G401.6 (cell line): ENCODE measurements at regions not wholly inside any gene's neighbourhood (a gene's known extent, or its start where the extent isn't known, plus 50 kb on each side); places are given as distances from the start of the nearest gene placed in this dataset.

ENCODE experiments used
- FAIRE-seq: peaks from 2 replicates; lab custom pipeline; 2012; peaks lifted over from hg19 to GRCh38; lab: Jason Lieb, UNC

GRCh38 chr2:175560521-175561169 is 379.1 kb upstream of the ATP5MC3 start:
- FAIRE-seq = no peak

DNA sequence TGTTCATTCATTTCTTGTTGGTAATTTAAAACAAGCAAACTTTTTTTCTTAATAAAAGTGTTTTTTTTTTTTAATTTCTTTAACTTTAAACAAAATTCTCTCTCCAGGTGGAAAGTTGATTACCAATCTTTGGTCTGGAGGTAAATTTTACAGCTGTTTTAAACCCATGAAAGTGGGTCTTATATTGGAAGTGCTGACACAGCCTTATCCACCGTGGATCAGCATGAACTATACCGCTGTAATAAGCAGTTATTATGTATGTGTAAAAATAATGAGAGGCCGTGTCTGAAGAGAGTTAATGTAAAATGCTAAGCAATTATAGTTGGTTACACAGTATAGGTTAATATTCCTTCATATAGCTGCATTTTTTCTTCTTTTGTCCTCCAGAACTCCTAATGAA is 378.1 kb upstream of the ATP5MC3 start:
- no peak for FAIRE-seq

GRCh38 chr2:175557810-175558377 is 376.4 kb upstream of the ATP5MC3 start:
- no peak for FAIRE-seq

- no peak for FAIRE-seq
Observed at GRCh38 chr2:175553910-175554309, 372.4 kb upstream of the ATP5MC3 start.

GRCh38 chr2:175552902-175553301 is 371.4 kb upstream of the ATP5MC3 start:
- no peak for FAIRE-seq

- FAIRE-seq = no peak
Observed at GRCh38 chr2:175540421-175540820, 358.9 kb upstream of the ATP5MC3 start.

- FAIRE-seq = no peak
Observed at GRCh38 chr2:175539122-175539521, 357.6 kb upstream of the ATP5MC3 start.

DNA sequence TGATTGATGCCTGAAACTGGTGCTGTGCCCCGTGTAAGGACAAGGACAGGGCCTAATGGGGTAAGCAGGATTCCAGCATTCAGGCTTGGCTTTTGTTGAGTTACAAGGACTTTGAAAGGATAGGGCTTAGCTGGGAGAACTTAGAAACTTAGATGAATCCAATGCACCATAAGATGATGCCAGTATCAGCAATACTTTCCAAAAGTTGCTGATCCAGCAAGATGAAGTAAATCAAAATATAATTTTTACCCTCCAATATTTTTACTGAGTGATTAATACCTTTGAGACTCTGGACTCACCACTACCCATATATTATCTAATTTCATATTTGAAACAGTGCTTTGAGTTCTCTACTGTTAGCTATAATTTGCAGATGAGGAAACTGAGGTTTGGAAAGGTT is 354.5 kb upstream of the ATP5MC3 start:
- FAIRE-seq = no peak

GRCh38 chr2:175535631-175536030 is 354.1 kb upstream of the ATP5MC3 start:
- FAIRE-seq = no peak

DNA sequence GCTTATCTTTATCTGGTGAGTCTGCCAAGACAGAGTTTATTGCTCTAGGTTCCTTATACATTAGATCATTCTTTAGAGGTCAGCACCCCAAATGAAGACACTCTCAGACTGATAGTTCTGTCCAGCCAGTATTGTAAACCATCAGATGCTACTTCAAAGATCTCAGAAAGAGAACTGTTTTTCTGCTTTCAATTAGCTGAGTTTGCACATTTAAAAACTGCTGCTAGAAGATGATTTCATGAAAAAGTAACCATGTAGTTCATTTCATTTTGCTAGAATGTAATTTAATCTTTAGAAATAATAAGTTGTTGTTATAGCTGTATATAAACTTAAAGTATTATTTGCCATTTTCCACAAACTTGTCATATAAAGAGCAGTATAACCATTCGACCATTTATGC is 344.5 kb upstream of the ATP5MC3 start:
- FAIRE-seq = no peak

- no peak for FAIRE-seq
Observed at GRCh38 chr2:175523001-175523400, 341.5 kb upstream of the ATP5MC3 start.

- FAIRE-seq = no peak
Observed at GRCh38 chr2:175518206-175518605, 336.7 kb upstream of the ATP5MC3 start.

GRCh38 chr2:175516555-175516954 is 335.0 kb upstream of the ATP5MC3 start:
- FAIRE-seq = no peak

DNA sequence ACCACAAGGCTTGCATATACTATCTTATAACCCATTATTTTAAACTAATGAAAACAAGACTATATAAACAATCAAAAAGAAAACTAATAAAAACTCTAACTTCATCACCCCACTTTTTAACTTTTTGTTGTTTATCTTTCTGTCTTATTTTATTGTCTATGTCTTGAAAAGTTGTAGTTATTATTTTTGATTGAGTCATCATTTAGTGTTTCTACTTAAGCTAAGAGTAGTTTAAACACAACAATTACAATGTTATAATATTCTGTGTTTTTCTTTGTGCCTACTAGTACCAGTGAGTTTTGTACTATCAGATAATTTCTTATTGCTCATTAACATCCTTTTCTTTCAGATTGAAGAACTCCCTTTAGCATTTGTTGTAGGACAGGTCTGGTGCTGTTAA is 318.7 kb upstream of the ATP5MC3 start:
- no peak for FAIRE-seq

DNA sequence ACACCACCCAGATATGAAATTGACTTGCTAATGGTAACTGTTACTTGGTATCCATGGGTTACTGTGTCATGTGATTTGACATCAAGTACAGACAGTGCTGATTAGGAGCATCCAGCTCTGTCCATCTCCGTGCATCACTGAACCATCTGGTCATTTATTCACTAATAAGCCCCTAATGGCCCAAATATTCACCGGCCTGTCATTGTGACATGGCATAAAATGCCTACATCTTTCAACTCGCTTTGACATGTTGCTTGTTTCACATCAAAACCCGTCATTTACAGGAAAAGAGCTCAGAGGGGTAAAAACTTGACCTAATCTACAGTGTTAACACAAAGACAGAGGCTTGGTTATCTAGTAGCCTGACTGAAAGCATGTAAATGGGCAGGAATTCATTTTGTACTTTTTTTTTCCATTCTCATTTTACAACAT is 308.9 kb upstream of the ATP5MC3 start:
- no peak for FAIRE-seq

- FAIRE-seq = no peak
Observed at GRCh38 chr2:175478096-175478768, 296.7 kb upstream of the ATP5MC3 start.

GRCh38 chr2:175476948-175477347 is 295.4 kb upstream of the ATP5MC3 start:
- no peak for FAIRE-seq

DNA sequence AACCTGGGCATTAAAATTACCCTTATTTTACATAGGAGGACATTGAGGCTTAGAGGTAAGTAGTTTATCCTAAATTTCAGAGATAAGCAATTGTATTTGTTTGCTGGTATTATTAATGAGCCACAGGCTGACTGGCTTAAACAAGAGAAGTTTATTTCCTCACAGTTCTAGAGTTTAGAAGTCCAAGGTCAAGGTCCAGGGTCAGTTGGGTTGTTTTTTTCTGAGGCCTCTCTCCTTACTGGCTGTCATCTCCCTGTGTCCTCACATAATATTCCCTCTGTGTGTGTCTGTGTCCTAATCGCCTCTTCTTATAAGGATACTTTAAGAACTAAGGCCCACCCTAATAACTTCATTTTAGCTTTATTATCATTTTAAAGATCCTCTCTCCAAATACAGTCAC is 294.9 kb upstream of the ATP5MC3 start:
- no peak for FAIRE-seq

GRCh38 chr2:175475130-175475529 is 293.6 kb upstream of the ATP5MC3 start:
- FAIRE-seq = no peak

GRCh38 chr2:175468431-175469098 is 287.1 kb upstream of the ATP5MC3 start:
- no peak for FAIRE-seq

DNA sequence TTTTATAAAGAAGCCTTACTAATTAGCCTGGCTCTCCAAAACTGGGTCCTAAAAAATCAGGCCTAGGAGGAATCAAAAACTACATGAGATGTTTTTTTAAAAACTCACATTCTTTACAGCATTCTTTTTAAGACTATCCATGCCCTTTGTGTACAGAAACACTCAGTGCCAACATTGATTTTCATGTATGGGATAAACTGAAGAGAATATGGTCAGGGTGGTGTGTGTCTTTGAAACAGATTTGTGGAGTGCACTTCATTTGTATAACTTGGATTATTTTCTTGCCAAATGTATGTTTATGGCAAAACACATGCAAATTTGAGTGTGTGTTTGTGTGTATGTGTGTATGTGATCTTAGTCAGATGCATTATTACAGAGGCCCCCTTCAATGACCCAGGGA is 283.6 kb upstream of the ATP5MC3 start:
- FAIRE-seq = no peak

GRCh38 chr2:175464311-175464670 is 282.8 kb upstream of the ATP5MC3 start:
- no peak for FAIRE-seq

- no peak for FAIRE-seq
Observed at GRCh38 chr2:175463589-175464310, 282.2 kb upstream of the ATP5MC3 start.
